K562 (cell line): ENCODE measurements at regions not wholly inside any gene's neighbourhood (a gene's known extent, or its start where the extent isn't known, plus 50 kb on each side); places are given as distances from the start of the nearest gene placed in this dataset.

Source experiments
- CCNT2 ChIP-seq: IDR thresholded peaks from 2 replicates; pipeline ENCODE4 v1.6.1; 2011; ENCODE audit warnings: borderline replicate concordance, low read depth, mild to moderate bottlenecking, moderate library complexity, mixed read lengths, low read length; ENCODE audit not compliant: insufficient read length; ENCODE audit errors: extremely low read depth
- KDM1A ChIP-seq, 2 experiments: fragments of 450-650 bp; IDR thresholded peaks; 2 replicates each; pipeline ENCODE4 v1.6.1; 2016; ENCODE audit warnings: mild to moderate bottlenecking in 2 of 2
- TBP ChIP-seq: optimal IDR thresholded peaks from 2 replicates; pipeline ENCODE3; 2011; ENCODE audit warnings: low read depth, low read length, improper control_type of control experiment
- TF ChIP-seq, protein P1 (sequence below): fragments of 450-650 bp; IDR thresholded peaks from 2 replicates; pipeline ENCODE4 v1.6.1; 2016; ENCODE audit warnings: mild to moderate bottlenecking

DNA sequence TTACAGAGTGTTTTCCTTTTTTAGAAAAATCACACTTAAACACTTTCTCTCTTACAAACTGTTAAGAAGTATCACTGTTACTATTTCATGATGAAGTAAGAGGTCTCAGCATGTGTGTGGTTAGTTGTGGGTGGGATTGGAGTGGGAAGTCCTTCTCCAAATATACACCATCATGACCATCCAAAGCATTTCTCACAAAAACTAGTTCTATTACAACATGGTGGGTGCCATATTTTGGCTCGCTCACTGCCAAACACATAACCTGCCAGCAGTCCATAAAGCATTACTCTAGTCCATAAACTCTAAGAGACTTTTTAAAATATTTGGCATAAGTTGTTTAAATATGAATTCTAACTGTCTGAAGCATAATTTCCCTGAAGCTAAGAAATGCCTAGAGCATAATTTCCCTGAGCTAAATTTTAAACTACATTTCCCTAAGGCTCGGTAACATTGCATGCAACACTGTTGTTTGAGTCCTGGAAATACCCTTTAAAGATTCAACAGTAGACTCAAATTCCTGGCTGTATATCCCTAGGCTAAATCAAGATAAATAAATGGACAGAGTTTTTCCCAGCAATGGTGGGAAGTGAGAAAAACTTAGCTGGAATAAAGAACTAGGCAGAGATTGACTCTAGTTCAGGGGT, 415.0 kb upstream of the INTU start:
- no peak for TF ChIP-seq CCNT2
- TF ChIP-seq, protein P1, sequence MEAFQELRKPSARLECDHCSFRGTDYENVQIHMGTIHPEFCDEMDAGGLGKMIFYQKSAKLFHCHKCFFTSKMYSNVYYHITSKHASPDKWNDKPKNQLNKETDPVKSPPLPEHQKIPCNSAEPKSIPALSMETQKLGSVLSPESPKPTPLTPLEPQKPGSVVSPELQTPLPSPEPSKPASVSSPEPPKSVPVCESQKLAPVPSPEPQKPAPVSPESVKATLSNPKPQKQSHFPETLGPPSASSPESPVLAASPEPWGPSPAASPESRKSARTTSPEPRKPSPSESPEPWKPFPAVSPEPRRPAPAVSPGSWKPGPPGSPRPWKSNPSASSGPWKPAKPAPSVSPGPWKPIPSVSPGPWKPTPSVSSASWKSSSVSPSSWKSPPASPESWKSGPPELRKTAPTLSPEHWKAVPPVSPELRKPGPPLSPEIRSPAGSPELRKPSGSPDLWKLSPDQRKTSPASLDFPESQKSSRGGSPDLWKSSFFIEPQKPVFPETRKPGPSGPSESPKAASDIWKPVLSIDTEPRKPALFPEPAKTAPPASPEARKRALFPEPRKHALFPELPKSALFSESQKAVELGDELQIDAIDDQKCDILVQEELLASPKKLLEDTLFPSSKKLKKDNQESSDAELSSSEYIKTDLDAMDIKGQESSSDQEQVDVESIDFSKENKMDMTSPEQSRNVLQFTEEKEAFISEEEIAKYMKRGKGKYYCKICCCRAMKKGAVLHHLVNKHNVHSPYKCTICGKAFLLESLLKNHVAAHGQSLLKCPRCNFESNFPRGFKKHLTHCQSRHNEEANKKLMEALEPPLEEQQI: no peak
- no peak for TF ChIP-seq KDM1A (IDR thresholded peaks at IDR 0.05)
- TF ChIP-seq TBP: no peak
